OCI-LY7 (cell line): ENCODE measurements at regions not wholly inside any gene's neighbourhood (a gene's known extent, or its start where the extent isn't known, plus 50 kb on each side); places are given as distances from the start of the nearest gene placed in this dataset.
A peak's percentile ranks its signal among the peaks of the same experiment; 100 is the strongest.

ENCODE experiments used
- BruUV-seq: library from RNA; stranded (reverse); fragments of 400-500 nt; replicated peaks from 2 replicates; lab custom pipeline; 2021; lab: Mats Ljungman, UMichigan
- CTCF ChIA-PET: fragments of 300-600 bp; sonication (Branson Sonifier 250); formaldehyde crosslinking; loops from one replicate; lab custom pipeline; 2022; ENCODE audit warnings: antibody characterized with exemption; ENCODE audit not compliant: unreplicated experiment; lab: Charles Lee
- POLR2A ChIA-PET: fragments of 300-600 bp; sonication (Branson Sonifier 250); formaldehyde crosslinking; loops from one replicate; lab custom pipeline; 2022; ENCODE audit warnings: antibody characterized with exemption; lab: Charles Lee
- DNase-seq: peaks from one replicate; pipeline ENCODE4 v3.0.0-alpha.2; 2015; ENCODE audit warnings: low spot score
- H2AFZ ChIP-seq: fragments of 200-600 bp; sonication (generic), shearing (Covaris generic); 2 replicates; pipeline ENCODE4 v1.6.1; 2014; ENCODE audit warnings: mild to moderate bottlenecking, antibody characterized with exemption, low read length, moderate library complexity
- H3K27ac ChIP-seq: fragments of 200-600 bp; sonication (generic); 2 replicates; pipeline ENCODE4 v1.5.1; 2014; ENCODE audit warnings: mixed run types, low read depth, mild to moderate bottlenecking, moderate library complexity, low read length, inconsistent platforms; ENCODE audit not compliant: poor library complexity, severe bottlenecking
- H3K36me3 ChIP-seq: fragments of 200-600 bp; sonication (generic); 2 replicates; pipeline ENCODE4 v1.6.1; 2014; ENCODE audit warnings: mild to moderate bottlenecking, antibody characterized with exemption, low read length, moderate library complexity, mixed read lengths; ENCODE audit not compliant: insufficient read depth
- H3K4me1 ChIP-seq: fragments of 200-600 bp; sonication (generic); 2 replicates; pipeline ENCODE4 v1.5.1; 2014; ENCODE audit warnings: mild to moderate bottlenecking, low read length; ENCODE audit not compliant: insufficient read depth, poor library complexity, severe bottlenecking
- H3K4me2 ChIP-seq: fragments of 200-600 bp; sonication (generic); 2 replicates; pipeline ENCODE4 v1.6.1; 2014; ENCODE audit warnings: mild to moderate bottlenecking, low read length
- H3K4me3 ChIP-seq: fragments of 200-600 bp; sonication (generic); 2 replicates; pipeline ENCODE4 v1.5.1; 2014; ENCODE audit warnings: mild to moderate bottlenecking, low read depth, low read length; ENCODE audit not compliant: poor library complexity, severe bottlenecking
- H3K79me2 ChIP-seq: fragments of 200-600 bp; sonication (generic); 2 replicates; pipeline ENCODE4 v1.6.1; 2016; ENCODE audit warnings: low read depth, mild to moderate bottlenecking, low read length, moderate library complexity, mixed read lengths; ENCODE audit not compliant: insufficient read depth
- H3K9me2 ChIP-seq: fragments of 200-600 bp; sonication (generic); 2 replicates; pipeline ENCODE4 v1.6.1; 2016; ENCODE audit warnings: mild to moderate bottlenecking, low read length, mixed read lengths; ENCODE audit not compliant: insufficient read depth
- H3K9me3 ChIP-seq: fragments of 200-600 bp; sonication (generic); 2 replicates; pipeline ENCODE4 v1.6.1; 2014; ENCODE audit warnings: mild to moderate bottlenecking, mixed run types, low read length, mixed read lengths
- H4K20me1 ChIP-seq: fragments of 200-600 bp; sonication (generic); 2 replicates; pipeline ENCODE4 v1.6.1; 2014; ENCODE audit warnings: mild to moderate bottlenecking, antibody characterized with exemption, low read length, moderate library complexity, mixed read lengths; ENCODE audit not compliant: insufficient read depth
- CTCF ChIP-seq: fragments of 200-600 bp; sonication (generic); conservative IDR thresholded peaks from 2 replicates; pipeline ENCODE4 v1.5.1; 2014; ENCODE audit warnings: mild to moderate bottlenecking, antibody characterized with exemption, low read length, moderate library complexity, mixed read lengths
- EZH2phosphoT487 ChIP-seq: fragments of 200-600 bp; sonication (generic); IDR thresholded peaks from 2 replicates; pipeline ENCODE4 v1.6.1; 2018; ENCODE audit warnings: low read depth, borderline replicate concordance, mild to moderate bottlenecking, mixed run types, antibody characterized with exemption, low read length, moderate library complexity, mixed read lengths
- intact Hi-C: fragments of 100-400 bp; cut with micrococcal nuclease; formaldehyde crosslinking; loops from one replicate; pipeline ENCODE4 v1.10.0; 2022; ENCODE audit not compliant: unreplicated experiment

DNA sequence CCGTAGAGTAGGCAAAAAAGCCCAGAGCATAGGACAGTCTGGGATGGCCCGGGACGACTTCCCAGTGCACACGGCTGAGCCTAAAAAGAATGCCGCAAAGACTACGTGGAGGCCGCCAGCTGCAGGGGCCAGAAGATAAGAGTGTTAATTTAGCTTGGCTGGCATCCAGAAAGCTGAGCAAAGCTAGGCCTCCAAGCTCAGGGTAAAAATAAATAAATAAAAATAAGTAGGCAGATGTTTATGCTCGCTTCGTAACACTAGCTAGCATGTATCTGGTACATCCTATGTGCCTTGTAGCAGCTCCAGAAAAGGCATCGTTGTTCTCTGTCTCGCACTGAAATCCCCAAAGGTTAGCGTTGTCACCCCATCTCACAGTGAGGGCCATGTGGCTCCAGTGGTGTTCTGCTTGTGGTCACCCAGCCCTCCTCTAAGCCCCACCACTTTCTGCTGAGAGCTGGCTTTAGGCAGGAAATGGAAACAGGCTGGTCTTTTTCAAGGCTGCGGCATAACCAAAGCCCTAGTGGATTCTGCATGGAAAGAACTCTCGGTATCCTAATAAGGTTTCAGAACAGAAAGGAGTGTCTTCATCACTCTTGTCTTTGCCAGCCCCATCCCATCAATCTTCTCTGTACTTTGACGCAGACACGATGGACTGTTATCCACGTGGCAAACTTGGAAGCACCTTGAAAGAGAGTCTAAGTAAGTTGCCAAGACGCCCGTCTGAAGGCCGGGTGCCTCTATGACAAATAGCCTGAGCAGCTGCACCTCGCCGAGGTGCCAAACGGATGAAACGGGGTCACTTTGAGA is 58.1 kb upstream of the MEF2A start:
- POLR2A ChIA-PET, result interaction anchor here (0.6 to 1.0 kb wide), 4 partner anchors 22 to 173 kb away, joined by 3 to 4 read pairs (median 3); no protein-coding TSS in a partner anchor
- peak overlapping the region; percentile 63 for H3K4me2 ChIP-seq

DNA sequence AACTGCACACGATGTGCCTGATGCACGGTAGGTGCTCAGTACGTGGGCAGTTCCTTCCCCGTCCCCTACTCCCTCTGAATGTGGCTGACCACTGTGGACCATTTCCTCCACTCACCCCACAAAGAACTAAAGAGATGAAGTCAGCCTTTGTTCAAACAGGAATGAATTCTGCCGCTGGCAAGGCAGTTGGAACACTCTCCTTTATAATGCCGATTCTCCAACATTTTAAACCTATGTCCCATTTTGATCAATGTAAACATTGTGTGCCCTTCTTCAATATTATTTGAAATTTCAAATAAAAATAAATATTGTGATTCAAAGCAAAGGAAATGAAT is 57.5 kb upstream of the MEF2A start:
- Histone ChIP-seq H3K4me3 (no peak overlapping the region), H3K9me2 (no peaks in the 10 kb centered on the region), H3K4me2 (peak overlapping the region; percentile 63; the same call in 1 of the 2 replicates), H4K20me1 (no peaks in the 10 kb centered on the region), H3K27ac (no peak overlapping the region), H3K9me3 (peaks cover 6% of the 10 kb centered on the region; the same call in 1 of the 2 replicates), H3K79me2 (no peaks in the 10 kb centered on the region), H3K36me3 (no peaks in the 10 kb centered on the region; the same call in 1 of the 2 replicates), H2AFZ (peak overlapping the region; percentile 89; the same call in 1 of the 2 replicates), H3K4me1 (peaks cover 89% of the 10 kb centered on the region)
- BruUV-seq, result no TSS peak
- no peak for DNase-seq
- ChIA-PET CTCF (no interaction called here), POLR2A (no interaction called here)
- TF ChIP-seq CTCF (no peak), EZH2phosphoT487 (no peak)
- intact Hi-C loops, result no loop called here

More for the DNA sequence above, 58.1 kb upstream of the MEF2A start:
- H3K79me2 ChIP-seq, result no peaks in the 10 kb centered on the region
- DNase-seq, result no peak
- BruUV-seq, result no TSS peak
- intact Hi-C loops, result no loop called here
- peak overlapping the region; percentile 6 for H3K4me3 ChIP-seq
- no peaks in the 10 kb centered on the region for H3K36me3 ChIP-seq
- CTCF ChIA-PET, result no interaction called here
- TF ChIP-seq EZH2phosphoT487, result no peak
- no peak for TF ChIP-seq CTCF
- H3K9me3 ChIP-seq, result peaks cover under 1% of the 10 kb centered on the region; the same call in 1 of the 2 replicates
- peaks cover 90% of the 10 kb centered on the region for H3K4me1 ChIP-seq
- H3K9me2 ChIP-seq, result no peaks in the 10 kb centered on the region
- peak overlapping the region; percentile 89 for H2AFZ ChIP-seq
- no peaks in the 10 kb centered on the region for H4K20me1 ChIP-seq
- peak overlapping the region; percentile 26 for H3K27ac ChIP-seq

GRCh38 chr15:99508852-99509251 is 56.9 kb upstream of the MEF2A start:
- Histone ChIP-seq H3K9me2 (no peaks in the 10 kb centered on the region), H3K27ac (peak overlapping the region; percentile 85), H3K79me2 (no peaks in the 10 kb centered on the region), H3K4me1 (peaks cover 83% of the 10 kb centered on the region), H4K20me1 (no peaks in the 10 kb centered on the region), H3K4me2 (peak overlapping the region; percentile 72; the same call in 1 of the 2 replicates), H2AFZ (peak overlapping the region; percentile 59; the same call in 1 of the 2 replicates), H3K9me3 (peaks cover 11% of the 10 kb centered on the region; the same call in 1 of the 2 replicates), H3K36me3 (no peaks in the 10 kb centered on the region; the same call in 1 of the 2 replicates), H3K4me3 (no peak overlapping the region)
- no TSS peak for BruUV-seq
- TF ChIP-seq CTCF, result no peak
- TF ChIP-seq EZH2phosphoT487, result no peak
- DNase-seq, result peak; percentile 27
- ChIA-PET CTCF (no interaction called here), POLR2A (no interaction called here)
- intact Hi-C loops, result no loop called here
